CD4-positive, CD25-positive, alpha-beta regulatory T cell (primary cell): ENCODE measurements at regions not wholly inside any gene's neighbourhood (a gene's known extent, or its start where the extent isn't known, plus 50 kb on each side); places are given as distances from the start of the nearest gene placed in this dataset.

ENCODE experiments used
- ATAC-seq, 2 donors: fragments of 150-1000 bp; cut with Tn5 transposase; one replicate each; pipeline ENCODE4 v1.10.0; 2021; ENCODE audit warnings: low read depth in 2 of 2, moderate number of reproducible peaks in 2 of 2, moderate library complexity in 1 of 2
- DNase-seq, 3 donors: peaks; one replicate each; pipeline versions ENCODE4 v3.0.0 to v3.0.0-alpha.2; 2012 to 2022; ENCODE audit warnings: mixed read lengths in 1 of 3
- H3K27ac ChIP-seq: one replicate; pipeline ENCODE4 v1.7.0; 2013; ENCODE audit warnings: mild to moderate bottlenecking, low read length; ENCODE audit not compliant: insufficient read depth, poor library complexity, severe bottlenecking
- H3K27me3 ChIP-seq: one replicate; pipeline ENCODE4 v1.7.0; 2013; ENCODE audit warnings: low read length; ENCODE audit not compliant: control insufficient read depth, insufficient read depth
- H3K36me3 ChIP-seq: one replicate; pipeline ENCODE4 v1.7.0; 2013; ENCODE audit warnings: mild to moderate bottlenecking, low read length, moderate library complexity; ENCODE audit not compliant: control insufficient read depth, insufficient read depth
- H3K4me1 ChIP-seq: 2 replicates; pipeline ENCODE4 v1.7.0; 2013; ENCODE audit warnings: mild to moderate bottlenecking, low read length; ENCODE audit not compliant: insufficient read depth, control insufficient read depth, poor library complexity, severe bottlenecking
- H3K4me3 ChIP-seq: one replicate; pipeline ENCODE4 v1.7.0; 2013; ENCODE audit warnings: low read depth, mild to moderate bottlenecking, low read length, moderate library complexity
- H3K9me3 ChIP-seq, 2 experiments: 1 replicate in 1 of 2; 2 replicates in 1 of 2; pipeline ENCODE4 v1.7.0; 2013; ENCODE audit warnings: low read length in 2 of 2, mild to moderate bottlenecking in 1 of 2, moderate library complexity in 1 of 2; ENCODE audit not compliant: control insufficient read depth in 2 of 2
- H3K27ac Mint-ChIP-seq, 3 donors: one replicate each; pipeline ENCODE4 v1.8.0; 2020 to 2022; ENCODE audit warnings: mild to moderate bottlenecking in 3 of 3, mixed read lengths in 3 of 3, moderate library complexity in 2 of 3
- H3K27me3 Mint-ChIP-seq: one replicate; pipeline ENCODE4 v1.8.0; 2022; ENCODE audit warnings: mild to moderate bottlenecking, mixed read lengths
- H3K36me3 Mint-ChIP-seq: one replicate; pipeline ENCODE4 v1.8.0; 2020; ENCODE audit warnings: mixed read lengths
- H3K4me1 Mint-ChIP-seq, 4 donors: one replicate each; pipeline ENCODE4 v1.8.0; 2020 to 2022; ENCODE audit warnings: mixed read lengths in 4 of 4, mild to moderate bottlenecking in 1 of 4
- H3K4me3 Mint-ChIP-seq, 4 donors: one replicate each; pipeline ENCODE4 v1.8.0; 2020 to 2022; ENCODE audit warnings: mild to moderate bottlenecking in 4 of 4, mixed read lengths in 4 of 4, moderate library complexity in 3 of 4
- H3K9me3 Mint-ChIP-seq, 7 donors: one replicate each; pipeline ENCODE4 v1.8.0; 2020 to 2022; ENCODE audit warnings: mixed read lengths in 7 of 7, mild to moderate bottlenecking in 3 of 7, moderate library complexity in 2 of 7

GRCh38 chr1:4268889-4269284 is 368.8 kb upstream of the C1orf174 start:
- H3K9me3 Mint-ChIP-seq = peaks cover 0 to 3% (median 0%) of the 10 kb centered on the region in 7 donors
- DNase-seq (no peak), ATAC-seq (no peak)
- H3K4me3 ChIP-seq = no peak overlapping the region
- peaks cover 4% of the 10 kb centered on the region for H3K4me1 ChIP-seq
- peaks cover 0 to 10% (median 3%) of the 10 kb centered on the region in 4 donors for H3K4me1 Mint-ChIP-seq
- H3K27ac Mint-ChIP-seq = no peak overlapping the region
- no peak overlapping the region for H3K4me3 Mint-ChIP-seq
- H3K27ac ChIP-seq = no peak overlapping the region
- H3K27me3 Mint-ChIP-seq = peaks cover 11% of the 10 kb centered on the region
- no peaks in the 10 kb centered on the region for H3K36me3 Mint-ChIP-seq
- H3K36me3 ChIP-seq = no peaks in the 10 kb centered on the region
- H3K27me3 ChIP-seq = no peaks in the 10 kb centered on the region
- no peaks in the 10 kb centered on the region for H3K9me3 ChIP-seq

- Histone ChIP-seq H3K4me3 (no peak overlapping the region), H3K27me3 (no peaks in the 10 kb centered on the region), H3K36me3 (no peaks in the 10 kb centered on the region), H3K4me1 (peaks cover 4% of the 10 kb centered on the region), H3K9me3 (no peaks in the 10 kb centered on the region), H3K27ac (no peak overlapping the region)
- Mint-ChIP-seq H3K27ac (no peak overlapping the region), H3K4me3 (no peak overlapping the region), H3K27me3 (peaks cover 11% of the 10 kb centered on the region), H3K9me3 (peaks cover 0 to 3% (median 0%) of the 10 kb centered on the region in 7 donors), H3K4me1 (peaks cover 0 to 10% (median 3%) of the 10 kb centered on the region in 4 donors), H3K36me3 (no peaks in the 10 kb centered on the region)
- ATAC-seq (no peak), DNase-seq (no peak)
Observed at GRCh38 chr1:4269330-4269729, 369.3 kb upstream of the C1orf174 start.

GRCh38 chr1:4269952-4270570 is 370.0 kb upstream of the C1orf174 start:
- peaks cover 0 to 10% (median 3%) of the 10 kb centered on the region in 4 donors for H3K4me1 Mint-ChIP-seq
- H3K4me3 Mint-ChIP-seq = no peak overlapping the region
- H3K36me3 Mint-ChIP-seq = no peaks in the 10 kb centered on the region
- Histone ChIP-seq H3K36me3 (no peaks in the 10 kb centered on the region), H3K27ac (no peak overlapping the region), H3K4me3 (no peak overlapping the region), H3K9me3 (peaks cover 0 to 2% of the 10 kb centered on the region in 2 experiments), H3K27me3 (no peaks in the 10 kb centered on the region), H3K4me1 (peaks cover 4% of the 10 kb centered on the region)
- H3K27me3 Mint-ChIP-seq = peaks cover 11% of the 10 kb centered on the region
- ATAC-seq (no peak), DNase-seq (no peak)
- H3K9me3 Mint-ChIP-seq = peaks cover 0 to 3% (median 0%) of the 10 kb centered on the region in 7 donors
- no peak overlapping the region for H3K27ac Mint-ChIP-seq

GRCh38 chr1:4270651-4271337 is 370.7 kb upstream of the C1orf174 start:
- peaks cover 0 to 10% (median 3%) of the 10 kb centered on the region in 4 donors for H3K4me1 Mint-ChIP-seq
- H3K36me3 ChIP-seq = no peaks in the 10 kb centered on the region
- DNase-seq = no peak

GRCh38 chr1:4271338-4271998 is 371.4 kb upstream of the C1orf174 start:
- Histone ChIP-seq H3K4me1 (peaks cover 4% of the 10 kb centered on the region), H3K4me3 (no peak overlapping the region), H3K9me3 (peaks cover 0 to 12% of the 10 kb centered on the region in 2 experiments), H3K27me3 (no peaks in the 10 kb centered on the region), H3K36me3 (no peaks in the 10 kb centered on the region), H3K27ac (no peak overlapping the region)
- no peak for DNase-seq
- Mint-ChIP-seq H3K9me3 (peaks cover 0 to 6% (median 0%) of the 10 kb centered on the region in 7 donors), H3K27me3 (peaks cover 11% of the 10 kb centered on the region), H3K36me3 (no peaks in the 10 kb centered on the region), H3K27ac (no peak overlapping the region), H3K4me3 (no peak overlapping the region), H3K4me1 (peaks cover 0 to 10% (median 3%) of the 10 kb centered on the region in 4 donors)
- no peak for ATAC-seq

More at GRCh38 chr1:4270651-4271337, 370.7 kb upstream of the C1orf174 start:
- no peaks in the 10 kb centered on the region for H3K27me3 ChIP-seq
- Mint-ChIP-seq H3K4me3 (no peak overlapping the region), H3K9me3 (peaks cover 0 to 4% (median 0%) of the 10 kb centered on the region in 7 donors), H3K27me3 (peaks cover 11% of the 10 kb centered on the region), H3K27ac (no peak overlapping the region), H3K36me3 (no peaks in the 10 kb centered on the region)
- no peak for ATAC-seq
- H3K4me1 ChIP-seq = peaks cover 4% of the 10 kb centered on the region
- peaks cover 0 to 9% of the 10 kb centered on the region in 2 experiments for H3K9me3 ChIP-seq
- no peak overlapping the region for H3K4me3 ChIP-seq
- H3K27ac ChIP-seq = no peak overlapping the region

GRCh38 chr1:4272568-4272967 is 372.5 kb upstream of the C1orf174 start:
- Histone ChIP-seq H3K27me3 (no peaks in the 10 kb centered on the region), H3K4me3 (no peak overlapping the region), H3K36me3 (no peaks in the 10 kb centered on the region), H3K27ac (no peak overlapping the region), H3K9me3 (peaks cover 0 to 17% of the 10 kb centered on the region in 2 experiments), H3K4me1 (peaks cover 2% of the 10 kb centered on the region)
- Mint-ChIP-seq H3K4me1 (peaks cover 0 to 8% (median 1%) of the 10 kb centered on the region in 4 donors), H3K9me3 (peaks cover 0 to 11% (median 6%) of the 10 kb centered on the region in 7 donors), H3K36me3 (no peaks in the 10 kb centered on the region), H3K27me3 (peaks cover 11% of the 10 kb centered on the region), H3K27ac (no peak overlapping the region), H3K4me3 (no peak overlapping the region)
- DNase-seq (no peak), ATAC-seq (no peak)

GRCh38 chr1:4273243-4273642 is 373.2 kb upstream of the C1orf174 start:
- DNase-seq = no peak
- peaks cover 11% of the 10 kb centered on the region for H3K27me3 Mint-ChIP-seq
- peaks cover 0 to 14% (median 11%) of the 10 kb centered on the region in 7 donors for H3K9me3 Mint-ChIP-seq
- no peak overlapping the region for H3K4me3 Mint-ChIP-seq
- H3K36me3 ChIP-seq = no peaks in the 10 kb centered on the region
- ATAC-seq = no peak
- H3K36me3 Mint-ChIP-seq = no peaks in the 10 kb centered on the region
- H3K27ac ChIP-seq = no peak overlapping the region
- no peaks in the 10 kb centered on the region for H3K27me3 ChIP-seq
- H3K4me1 ChIP-seq = no peaks in the 10 kb centered on the region
- H3K4me1 Mint-ChIP-seq = peaks cover 0 to 4% (median 0%) of the 10 kb centered on the region in 4 donors
- H3K27ac Mint-ChIP-seq = no peak overlapping the region
- H3K4me3 ChIP-seq = no peak overlapping the region
- peaks cover 3 to 23% of the 10 kb centered on the region in 2 experiments for H3K9me3 ChIP-seq
